ENCODE measurements at regions not wholly inside any gene's neighbourhood (a gene's known extent, or its start where the extent isn't known, plus 50 kb on each side); places are given as distances from the start of the nearest gene placed in this dataset.

DNA sequence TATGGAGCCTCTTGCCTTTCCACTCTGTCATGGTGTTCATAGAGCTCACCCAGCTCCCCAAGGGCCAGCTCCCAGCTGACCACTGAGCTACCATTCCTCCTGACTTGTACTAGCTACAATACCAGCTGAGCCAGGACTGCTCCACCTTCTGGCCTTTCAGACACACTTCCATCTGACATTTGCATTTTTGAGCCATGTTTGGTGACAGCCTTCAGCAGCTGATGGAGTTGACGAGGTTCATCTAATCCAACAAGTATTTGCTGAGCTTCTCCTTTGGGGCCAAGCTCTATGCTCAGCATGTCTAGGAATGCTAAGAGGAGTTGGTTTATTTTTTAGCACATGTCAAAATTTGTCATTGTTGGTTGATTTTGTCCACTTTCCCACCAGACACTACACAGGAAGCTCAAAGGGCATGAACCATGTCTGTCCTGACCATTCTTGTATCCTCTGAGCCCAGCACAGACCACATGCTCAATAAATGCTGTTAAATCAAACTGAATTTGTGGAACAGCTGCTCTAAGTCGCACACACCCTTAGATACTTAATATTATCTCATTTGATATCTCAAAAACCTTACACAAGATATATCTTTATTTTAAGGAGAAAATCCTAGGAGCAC, 142.6 kb upstream of the PPARGC1A start:
- Mint-ChIP-seq H3K9me3 (peaks cover 2% of the 10 kb centered on the region), H3K27ac (no peak overlapping the region), H3K4me1 (no peaks in the 10 kb centered on the region), H3K36me3 (no peaks in the 10 kb centered on the region), H3K4me3 (no peak overlapping the region), H3K27me3 (no peaks in the 10 kb centered on the region)
- ATAC-seq (ENCODE audit: low read depth) (no peak), DNase-seq (ENCODE audit: low spot score in 2 of 2) (no peak)

DNA sequence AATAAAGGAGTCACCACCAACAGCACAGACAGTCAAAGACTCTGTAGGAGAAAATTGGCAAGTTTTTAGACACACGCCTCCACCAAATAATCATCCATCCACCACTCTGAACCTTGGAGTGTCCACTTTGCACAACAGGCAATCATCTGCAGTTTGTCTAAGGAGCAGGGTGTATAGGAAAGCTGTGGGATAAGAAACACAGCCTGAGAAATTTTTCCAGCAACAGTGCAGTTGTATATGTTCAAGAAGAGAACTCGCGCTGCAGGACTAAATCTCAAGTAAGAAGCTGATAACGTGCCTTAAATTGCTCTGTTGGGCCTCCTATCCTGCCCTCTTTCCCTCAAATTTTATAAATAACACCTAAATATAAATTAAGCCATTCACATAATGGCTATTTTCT, 136.7 kb upstream of the PPARGC1A start:
- H3K4me1 Mint-ChIP-seq = no peaks in the 10 kb centered on the region
- H3K27me3 Mint-ChIP-seq = no peaks in the 10 kb centered on the region
- no peaks in the 10 kb centered on the region for H3K36me3 Mint-ChIP-seq
- DNase-seq (ENCODE audit: low spot score in 2 of 2) (no peak), ATAC-seq (ENCODE audit: low read depth) (no peak)
- H3K4me3 Mint-ChIP-seq = no peak overlapping the region
- H3K27ac Mint-ChIP-seq = no peak overlapping the region
- no peaks in the 10 kb centered on the region for H3K9me3 Mint-ChIP-seq

DNA sequence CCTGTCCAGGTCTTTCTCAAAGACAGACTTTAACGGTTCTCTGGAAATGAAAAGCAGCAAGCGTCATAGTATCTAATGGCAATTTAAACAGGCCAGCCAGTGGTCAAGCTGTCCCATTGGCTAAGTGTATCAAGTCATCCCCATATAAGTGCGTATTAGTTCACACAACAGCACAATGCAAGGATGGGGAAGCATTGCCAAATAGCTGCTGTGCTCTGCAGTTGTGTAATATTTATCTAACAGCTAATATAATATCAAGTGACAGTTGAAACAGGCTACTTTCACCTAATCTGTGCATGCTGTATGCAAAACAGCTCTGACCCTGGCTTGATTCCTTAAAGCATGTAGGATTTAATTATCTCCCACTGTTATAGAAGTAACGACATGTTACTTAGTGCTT, 134.8 kb upstream of the PPARGC1A start:
- Mint-ChIP-seq H3K4me3 (no peak overlapping the region), H3K4me1 (no peaks in the 10 kb centered on the region)
- no peak for ATAC-seq (ENCODE audit: low read depth)

DNA sequence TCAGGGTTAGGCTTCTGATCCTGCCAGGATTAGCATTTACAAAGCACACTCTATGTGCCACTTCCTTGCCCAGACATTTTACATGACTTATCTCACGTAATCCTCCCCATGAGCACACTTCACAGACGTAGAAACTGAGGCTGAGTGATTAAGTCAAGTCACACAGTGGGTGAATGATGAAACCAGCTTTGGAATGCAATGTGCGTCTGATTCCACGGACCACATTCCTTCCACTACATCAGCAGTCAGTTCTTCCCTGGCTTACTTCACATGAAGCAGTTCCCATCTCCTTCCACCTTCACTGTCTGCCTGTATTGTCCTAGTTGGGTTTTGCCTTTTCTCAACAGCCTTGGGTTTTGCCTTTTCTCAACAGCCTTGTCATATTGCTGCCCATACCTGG, 134.3 kb upstream of the PPARGC1A start:
- ATAC-seq (ENCODE audit: low read depth) (no peak), DNase-seq (ENCODE audit: low spot score in 2 of 2) (no peak)
- Mint-ChIP-seq H3K27ac (no peak overlapping the region), H3K27me3 (no peaks in the 10 kb centered on the region), H3K9me3 (no peaks in the 10 kb centered on the region), H3K36me3 (no peaks in the 10 kb centered on the region), H3K4me3 (no peak overlapping the region), H3K4me1 (no peaks in the 10 kb centered on the region)

More for the DNA sequence above, 134.8 kb upstream of the PPARGC1A start:
- Mint-ChIP-seq H3K27me3 (no peaks in the 10 kb centered on the region), H3K27ac (no peak overlapping the region), H3K9me3 (no peaks in the 10 kb centered on the region), H3K36me3 (no peaks in the 10 kb centered on the region)
- no peak for DNase-seq (ENCODE audit: low spot score in 2 of 2)

DNA sequence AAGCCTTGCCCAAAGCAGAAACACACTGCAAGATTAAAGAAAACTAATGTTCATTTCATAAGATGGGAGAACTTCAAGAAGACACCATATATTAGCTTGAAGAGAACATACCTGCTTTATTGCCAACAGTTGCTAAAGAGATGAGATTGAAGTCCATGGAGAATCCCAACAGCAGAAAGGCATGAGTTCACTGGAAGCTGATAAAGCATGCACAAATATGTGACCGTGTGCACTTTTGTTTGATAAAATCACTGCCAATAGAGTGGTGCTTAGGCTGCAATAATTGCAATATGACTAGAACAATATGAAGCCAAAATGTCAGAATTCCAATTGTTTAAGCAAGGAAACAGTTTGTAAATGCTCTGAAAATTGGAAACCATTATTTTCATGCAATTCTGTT, 125.9 kb upstream of the PPARGC1A start:
- no peak overlapping the region for H3K27ac Mint-ChIP-seq
- ATAC-seq (ENCODE audit: low read depth) (no peak), DNase-seq (ENCODE audit: low spot score in 2 of 2) (no peak)
- H3K27me3 Mint-ChIP-seq = no peaks in the 10 kb centered on the region
- no peaks in the 10 kb centered on the region for H3K36me3 Mint-ChIP-seq
- peaks cover 1% of the 10 kb centered on the region for H3K9me3 Mint-ChIP-seq
- H3K4me3 Mint-ChIP-seq = no peak overlapping the region
- H3K4me1 Mint-ChIP-seq = no peaks in the 10 kb centered on the region

DNA sequence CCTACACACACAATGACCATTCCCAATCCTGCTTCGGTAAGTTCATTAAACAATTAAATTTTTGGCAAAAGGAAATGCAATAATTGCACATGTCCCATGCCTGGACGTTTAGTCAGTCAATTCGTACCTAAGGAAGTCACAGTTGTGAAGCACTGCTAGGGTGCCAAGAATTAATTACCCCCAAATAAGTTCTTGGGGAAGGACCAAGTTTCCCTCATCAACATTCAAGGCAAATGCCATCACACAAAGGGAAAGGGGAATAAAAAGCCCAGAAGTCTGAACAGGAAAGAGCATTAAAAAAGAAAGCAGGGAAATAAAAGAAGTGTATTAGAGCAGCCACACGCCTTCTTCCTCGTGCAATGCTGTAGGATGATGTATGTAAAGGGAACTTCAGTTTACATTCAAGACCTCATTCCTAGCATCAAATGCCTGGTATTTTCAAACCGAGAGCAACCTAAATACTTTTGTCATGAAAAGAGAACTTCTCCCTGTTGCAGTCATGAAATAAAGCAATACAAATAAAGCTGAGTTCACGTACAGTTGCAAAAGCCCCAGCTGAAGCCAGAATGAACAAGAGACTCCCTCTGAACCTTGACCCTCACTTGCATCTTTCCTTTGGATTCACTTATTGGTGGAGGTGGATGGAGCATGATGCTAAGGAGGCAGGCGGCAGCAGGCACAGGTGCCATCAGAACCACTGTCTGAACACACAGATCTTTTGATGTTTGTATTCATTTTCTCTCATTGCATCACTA, 124.0 kb upstream of the PPARGC1A start:
- Mint-ChIP-seq H3K36me3 (no peaks in the 10 kb centered on the region), H3K9me3 (peaks cover 1% of the 10 kb centered on the region), H3K27ac (no peak overlapping the region), H3K4me3 (no peak overlapping the region), H3K27me3 (no peaks in the 10 kb centered on the region), H3K4me1 (no peaks in the 10 kb centered on the region)
- ATAC-seq (ENCODE audit: low read depth) (no peak), DNase-seq (ENCODE audit: low spot score in 2 of 2) (no peak)

DNA sequence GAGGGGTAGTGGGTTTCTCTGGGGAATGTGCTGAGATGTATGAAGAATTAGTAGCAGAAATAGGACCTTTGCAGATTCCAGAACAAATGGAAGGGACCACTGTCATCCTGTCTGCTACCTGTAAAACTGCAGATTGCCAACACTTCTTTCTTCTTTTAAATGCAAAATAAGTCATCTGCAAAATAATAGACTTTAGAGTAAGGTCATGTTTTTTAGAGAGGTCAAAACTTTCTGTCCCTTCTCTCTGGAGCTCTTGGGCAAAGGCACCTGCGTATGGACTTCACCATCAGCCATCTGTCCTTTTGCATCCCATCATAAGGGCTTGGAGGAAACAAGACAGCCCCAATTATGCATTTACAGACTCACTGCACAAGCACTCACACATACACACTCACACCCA, 121.1 kb upstream of the PPARGC1A start:
- DNase-seq (ENCODE audit: low spot score in 2 of 2) (no peak), ATAC-seq (ENCODE audit: low read depth) (no peak)
- no peaks in the 10 kb centered on the region for H3K36me3 Mint-ChIP-seq
- H3K27ac Mint-ChIP-seq = no peak overlapping the region
- no peaks in the 10 kb centered on the region for H3K27me3 Mint-ChIP-seq
- H3K4me1 Mint-ChIP-seq = no peaks in the 10 kb centered on the region
- H3K9me3 Mint-ChIP-seq = peaks cover 1% of the 10 kb centered on the region
- H3K4me3 Mint-ChIP-seq = no peak overlapping the region

DNA sequence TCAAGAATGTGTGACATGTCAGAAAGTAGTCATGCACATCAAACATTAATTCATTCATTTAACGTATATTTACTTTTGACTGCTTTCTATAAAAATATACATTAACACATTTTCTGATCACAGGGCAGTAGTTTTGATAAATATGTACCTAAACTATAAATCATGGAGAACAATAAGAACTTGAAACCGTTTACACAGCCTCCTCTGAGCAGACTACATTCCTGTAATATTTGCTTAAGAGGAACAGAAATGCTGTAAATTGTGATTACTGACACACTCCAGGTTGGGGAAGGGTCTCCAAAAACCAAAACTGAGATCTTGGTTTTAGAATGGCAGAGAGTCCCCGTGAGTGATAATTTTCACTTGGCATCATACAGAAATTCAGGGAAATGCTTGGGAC, 120.7 kb upstream of the PPARGC1A start:
- DNase-seq (ENCODE audit: low spot score in 2 of 2) (no peak), ATAC-seq (ENCODE audit: low read depth) (no peak)
- Mint-ChIP-seq H3K4me3 (no peak overlapping the region), H3K9me3 (peaks cover 1% of the 10 kb centered on the region), H3K4me1 (no peaks in the 10 kb centered on the region), H3K27me3 (no peaks in the 10 kb centered on the region), H3K36me3 (no peaks in the 10 kb centered on the region), H3K27ac (no peak overlapping the region)

DNA sequence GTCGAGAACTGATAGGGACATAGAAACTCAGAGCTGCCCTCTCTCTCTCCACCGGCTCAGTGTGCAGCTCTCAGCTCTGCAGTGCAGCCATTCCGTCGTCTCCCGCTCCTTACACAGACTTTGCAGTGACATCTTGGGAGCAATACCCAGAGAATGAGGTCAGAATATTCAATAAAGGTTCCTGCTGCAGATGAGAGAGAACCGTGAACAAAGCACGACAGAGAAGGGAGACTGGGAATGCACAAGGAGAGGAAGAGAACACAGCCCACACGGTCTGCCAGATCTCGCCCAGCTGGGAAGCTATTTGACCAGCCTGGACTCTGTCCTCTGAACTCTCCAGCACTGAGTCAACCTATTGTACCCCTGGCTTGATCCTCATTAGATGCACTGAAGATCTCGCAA, 118.0 kb upstream of the PPARGC1A start:
- peaks cover 2% of the 10 kb centered on the region for H3K9me3 Mint-ChIP-seq
- ATAC-seq (ENCODE audit: low read depth) = no peak
- no peak for DNase-seq (ENCODE audit: low spot score in 2 of 2)
- H3K27ac Mint-ChIP-seq = no peak overlapping the region
- H3K27me3 Mint-ChIP-seq = no peaks in the 10 kb centered on the region
- H3K36me3 Mint-ChIP-seq = no peaks in the 10 kb centered on the region
- H3K4me3 Mint-ChIP-seq = no peak overlapping the region
- no peaks in the 10 kb centered on the region for H3K4me1 Mint-ChIP-seq

DNA sequence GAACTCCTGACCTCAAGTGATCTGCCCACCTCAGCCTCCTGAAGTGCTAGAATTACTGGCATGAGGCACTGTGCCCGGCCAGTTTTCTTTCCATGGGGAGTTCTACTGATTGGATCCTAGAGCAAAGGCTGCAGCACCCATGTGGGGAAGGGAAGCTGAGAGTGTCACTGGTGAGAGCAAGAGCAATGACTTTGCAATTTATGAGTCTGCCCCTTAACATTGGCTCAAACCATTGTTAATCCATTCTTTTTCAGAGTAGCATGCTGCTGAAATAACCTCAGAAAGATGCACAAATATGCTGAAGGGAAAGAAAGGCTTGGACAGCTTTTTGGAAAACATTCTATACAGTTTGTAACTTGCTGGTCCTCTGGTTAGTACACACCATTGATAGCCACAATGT, 116.4 kb upstream of the PPARGC1A start:
- H3K4me3 Mint-ChIP-seq = no peak overlapping the region
- ATAC-seq (ENCODE audit: low read depth) = no peak
- H3K27me3 Mint-ChIP-seq = no peaks in the 10 kb centered on the region
- peaks cover 2% of the 10 kb centered on the region for H3K9me3 Mint-ChIP-seq
- H3K4me1 Mint-ChIP-seq = no peaks in the 10 kb centered on the region
- no peak overlapping the region for H3K27ac Mint-ChIP-seq
- no peak for DNase-seq (ENCODE audit: low spot score in 2 of 2)
- no peaks in the 10 kb centered on the region for H3K36me3 Mint-ChIP-seq

DNA sequence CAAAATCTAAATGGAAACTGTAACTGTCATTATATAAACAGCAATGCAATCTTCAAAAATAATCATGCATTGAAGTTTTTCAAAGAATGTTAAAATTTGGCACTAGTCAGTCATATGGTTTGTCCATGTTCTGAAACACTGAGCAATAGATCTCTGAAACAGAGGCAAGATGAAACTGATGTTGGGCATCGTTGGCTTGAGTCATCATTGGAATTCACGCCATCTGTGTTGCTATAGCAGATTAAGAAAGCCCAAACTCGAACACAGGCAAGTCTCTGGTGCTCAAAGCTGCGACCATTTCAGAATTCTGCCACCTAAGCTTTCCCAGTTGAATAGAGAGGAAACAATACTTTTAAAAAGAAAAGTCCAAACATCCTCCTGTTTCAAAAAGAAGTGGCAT, 114.1 kb upstream of the PPARGC1A start:
- no peaks in the 10 kb centered on the region for H3K36me3 Mint-ChIP-seq
- H3K9me3 Mint-ChIP-seq = peaks cover 2% of the 10 kb centered on the region
- no peaks in the 10 kb centered on the region for H3K27me3 Mint-ChIP-seq
- no peak overlapping the region for H3K4me3 Mint-ChIP-seq
- H3K4me1 Mint-ChIP-seq = no peaks in the 10 kb centered on the region
- DNase-seq (ENCODE audit: low spot score in 2 of 2) (no peak), ATAC-seq (ENCODE audit: low read depth) (no peak)
- H3K27ac Mint-ChIP-seq = no peak overlapping the region

DNA sequence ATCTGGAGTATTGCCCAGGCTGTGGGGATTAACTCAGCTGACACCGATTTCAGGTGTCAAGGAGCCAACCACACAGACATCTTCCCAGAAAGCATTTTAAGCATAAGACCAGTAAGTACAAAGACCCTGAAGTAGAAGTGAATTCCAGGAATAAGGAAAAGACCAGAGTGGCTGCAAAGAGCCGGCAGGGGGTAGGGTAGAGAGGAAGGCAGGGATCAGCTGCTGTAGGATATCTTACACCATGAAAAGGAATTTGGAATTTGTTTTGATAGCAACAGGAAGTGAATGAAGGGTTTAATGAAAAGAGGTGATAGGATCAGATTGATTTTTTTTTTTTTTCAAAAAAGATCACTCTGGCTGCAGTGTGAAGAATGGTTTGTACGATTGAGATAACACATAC, 113.6 kb upstream of the PPARGC1A start:
- H3K27me3 Mint-ChIP-seq = no peaks in the 10 kb centered on the region
- no peak for DNase-seq (ENCODE audit: low spot score in 2 of 2)
- ATAC-seq (ENCODE audit: low read depth) = no peak
- H3K36me3 Mint-ChIP-seq = no peaks in the 10 kb centered on the region
- no peak overlapping the region for H3K27ac Mint-ChIP-seq
- peaks cover 2% of the 10 kb centered on the region for H3K9me3 Mint-ChIP-seq
- H3K4me1 Mint-ChIP-seq = no peaks in the 10 kb centered on the region
- H3K4me3 Mint-ChIP-seq = no peak overlapping the region

DNA sequence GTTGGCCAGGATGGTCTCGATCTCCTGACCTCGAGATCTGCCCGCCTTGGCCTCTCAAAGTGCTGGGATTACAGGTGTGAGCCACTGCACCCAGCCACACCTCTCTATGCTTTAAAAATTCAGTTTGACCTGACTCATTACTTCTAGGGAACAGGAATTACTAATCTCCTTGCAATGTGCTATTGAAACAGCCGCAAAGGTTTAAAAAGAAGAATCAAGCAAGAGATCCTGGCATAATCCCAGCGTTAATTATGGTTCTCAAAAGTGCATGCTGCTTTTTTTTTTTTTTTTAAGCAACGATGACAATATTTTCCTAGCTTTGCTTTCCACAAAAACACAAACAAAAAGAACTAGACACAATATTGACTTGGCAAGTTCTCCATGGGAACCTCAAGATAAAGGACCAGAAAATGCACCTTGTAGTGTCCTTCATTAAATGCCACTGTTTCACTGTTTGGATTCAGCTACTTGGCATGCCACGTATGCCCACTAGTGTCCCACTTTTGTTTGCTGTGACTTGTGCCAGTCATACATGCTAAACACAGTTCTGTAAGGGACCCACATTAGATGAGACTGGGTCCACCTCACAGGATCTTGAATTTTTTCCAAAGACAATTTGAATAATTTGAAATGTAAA, 112.6 kb upstream of the PPARGC1A start:
- Mint-ChIP-seq H3K27ac (no peak overlapping the region), H3K27me3 (no peaks in the 10 kb centered on the region), H3K4me3 (no peak overlapping the region), H3K4me1 (no peaks in the 10 kb centered on the region), H3K9me3 (peaks cover 2% of the 10 kb centered on the region), H3K36me3 (no peaks in the 10 kb centered on the region)
- no peak for DNase-seq (ENCODE audit: low spot score in 2 of 2)
- ATAC-seq (ENCODE audit: low read depth) = no peak

DNA sequence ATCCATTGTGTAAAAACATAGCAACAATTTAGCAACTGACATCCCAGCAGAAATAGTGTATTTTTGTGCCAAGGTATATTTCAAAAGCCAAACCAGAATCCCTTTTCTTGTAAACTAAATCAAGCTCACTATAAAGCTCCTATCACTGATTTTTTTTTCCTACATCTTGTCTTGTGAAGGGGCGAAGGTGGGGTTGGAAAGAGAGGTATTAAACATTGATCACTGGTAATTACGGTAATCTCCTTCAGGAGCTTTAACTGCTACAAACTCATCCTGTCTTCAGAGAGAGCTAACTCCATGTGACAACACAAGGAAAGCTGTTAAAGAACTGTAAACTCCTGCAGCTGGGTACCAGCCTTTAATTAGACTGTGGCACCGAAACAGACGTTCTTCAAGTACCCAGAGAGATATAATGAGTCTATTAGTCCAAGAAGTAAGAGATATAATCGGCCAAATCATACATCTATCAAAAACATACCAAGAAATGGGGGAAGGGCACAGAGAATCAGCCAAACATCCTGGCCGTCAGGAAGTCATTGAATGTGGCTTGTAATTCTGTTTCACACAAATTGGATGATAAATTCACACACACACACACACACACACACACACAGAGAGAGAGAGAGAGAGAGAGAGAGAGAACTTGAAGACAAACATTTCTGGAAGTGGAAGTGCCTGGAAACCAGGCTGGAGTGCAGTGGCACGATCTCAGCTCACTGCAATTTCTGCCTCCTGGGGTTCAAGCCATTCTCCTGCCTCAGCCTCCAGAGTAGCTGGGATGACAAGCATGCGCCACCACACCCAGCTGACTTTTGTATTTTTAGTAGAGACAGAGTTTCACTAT, 111.9 kb upstream of the PPARGC1A start:
- DNase-seq (ENCODE audit: low spot score in 2 of 2) = no peak
- no peaks in the 10 kb centered on the region for H3K27me3 Mint-ChIP-seq

More for the DNA sequence above, 111.9 kb upstream of the PPARGC1A start:
- no peak overlapping the region for H3K27ac Mint-ChIP-seq
- H3K9me3 Mint-ChIP-seq = peaks cover 2% of the 10 kb centered on the region
- ATAC-seq (ENCODE audit: low read depth) = no peak
- H3K4me1 Mint-ChIP-seq = no peaks in the 10 kb centered on the region
- H3K4me3 Mint-ChIP-seq = no peak overlapping the region
- no peaks in the 10 kb centered on the region for H3K36me3 Mint-ChIP-seq

Measured in memory B cell (primary cell).